GM23338 (cell line): ENCODE measurements at regions not wholly inside any gene's neighbourhood (a gene's known extent, or its start where the extent isn't known, plus 50 kb on each side); places are given as distances from the start of the nearest gene placed in this dataset.

ENCODE experiments used
- ATAC-seq: fragments of 200-7000 bp; cut with Tn5 transposase; 3 replicates; pipeline ENCODE4 v1.9.1; 2020
- DNase-seq: peaks from one replicate; pipeline ENCODE4 v3.0.0-alpha.2; 2015; ENCODE audit warnings: low spot score
- H2AFZ ChIP-seq: fragments of 200-600 bp; sonication (generic); 2 replicates; pipeline ENCODE4 v1.8.0; 2016; ENCODE audit warnings: antibody characterized with exemption, mild to moderate bottlenecking, moderate library complexity
- H3F3A ChIP-seq: fragments of 200-600 bp; sonication (generic); replicated peaks from 2 replicates; pipeline ENCODE4 v1.8.0; 2017; ENCODE audit warnings: antibody characterized with exemption, mixed run types, low read depth
- H3K27ac ChIP-seq: fragments of 200-600 bp; sonication (generic); 2 replicates; pipeline ENCODE4 v1.6.1; 2016; ENCODE audit warnings: low read depth
- H3K27me3 ChIP-seq: fragments of 200-600 bp; sonication (generic); 2 replicates; pipeline ENCODE4 v1.8.0; 2016; ENCODE audit warnings: mild to moderate bottlenecking, mixed run types, moderate library complexity; ENCODE audit not compliant: insufficient read depth
- H3K36me3 ChIP-seq: fragments of 200-600 bp; sonication (generic); 2 replicates; pipeline ENCODE4 v1.8.0; 2016; ENCODE audit warnings: mild to moderate bottlenecking; ENCODE audit not compliant: insufficient read depth
- H3K4me1 ChIP-seq: fragments of 200-600 bp; sonication (generic); 2 replicates; pipeline ENCODE4 v1.8.0; 2016; ENCODE audit warnings: mild to moderate bottlenecking, moderate library complexity; ENCODE audit not compliant: insufficient read depth
- H3K4me2 ChIP-seq: fragments of 200-600 bp; sonication (generic); 2 replicates; pipeline ENCODE4 v1.7.1; 2017; ENCODE audit warnings: mixed run types
- H3K4me3 ChIP-seq: fragments of 200-600 bp; sonication (generic); 2 replicates; pipeline ENCODE4 v1.6.1; 2016; ENCODE audit warnings: mixed run types
- H3K79me2 ChIP-seq: fragments of 200-600 bp; sonication (generic); replicated peaks from 2 replicates; pipeline ENCODE4 v1.8.0; 2017; ENCODE audit warnings: mild to moderate bottlenecking; ENCODE audit not compliant: insufficient read depth
- H3K9me2 ChIP-seq: fragments of 200-600 bp; sonication (generic); 2 replicates; pipeline ENCODE4 v1.8.0; 2017; ENCODE audit not compliant: insufficient read depth
- H4K20me1 ChIP-seq: fragments of 200-600 bp; sonication (generic); replicated peaks from 2 replicates; pipeline ENCODE4 v1.8.0; 2017; ENCODE audit warnings: mild to moderate bottlenecking; ENCODE audit not compliant: insufficient read depth
- H3K27ac Mint-ChIP-seq: 2 replicates; pipeline ENCODE4 v1.8.0; 2020; ENCODE audit warnings: inconsistent platforms, mild to moderate bottlenecking, moderate library complexity, mixed read lengths
- H3K27me3 Mint-ChIP-seq: 3 replicates; pipeline ENCODE4 v1.8.0; 2022; ENCODE audit warnings: low read depth, mild to moderate bottlenecking, moderate library complexity, mixed read lengths, inconsistent platforms; ENCODE audit not compliant: insufficient read depth, poor library complexity
- H3K36me3 Mint-ChIP-seq: 3 replicates; pipeline ENCODE4 v1.8.0; 2021; ENCODE audit warnings: low read depth, mild to moderate bottlenecking, inconsistent platforms, moderate library complexity, mixed read lengths
- H3K4me1 Mint-ChIP-seq: 3 replicates; pipeline ENCODE4 v1.8.0; 2020; ENCODE audit warnings: mild to moderate bottlenecking, inconsistent platforms, mixed read lengths
- H3K4me3 Mint-ChIP-seq: 3 replicates; pipeline ENCODE4 v1.8.0; 2021; ENCODE audit warnings: moderate library complexity, mild to moderate bottlenecking, inconsistent platforms, mixed read lengths
- H3K9me3 Mint-ChIP-seq: 3 replicates; pipeline ENCODE4 v1.8.0; 2020; ENCODE audit warnings: moderate library complexity, mild to moderate bottlenecking, inconsistent platforms, mixed read lengths
- CREB1 ChIP-seq: fragments of 250-450 bp; sonication (Bioruptor Pico); IDR thresholded peaks from 2 replicates; pipeline ENCODE4 v1.5.0; 2020; ENCODE audit warnings: low read depth, mild to moderate bottlenecking, moderate library complexity
- EZH2 ChIP-seq: fragments of 200-600 bp; sonication (generic); IDR thresholded peaks from one replicate; pipeline ENCODE4 v1.8.0; 2017; ENCODE audit warnings: antibody characterized with exemption, mild to moderate bottlenecking, low read depth; ENCODE audit not compliant: unreplicated experiment
- EZH2phosphoT487 ChIP-seq: fragments of 200-600 bp; sonication (generic); IDR thresholded peaks from one replicate; pipeline ENCODE4 v1.8.1; 2018; ENCODE audit warnings: antibody characterized with exemption; ENCODE audit not compliant: unreplicated experiment
- JUNB ChIP-seq: IDR thresholded peaks from one replicate; pipeline ENCODE4 v1.6.1; 2016; ENCODE audit warnings: antibody characterized with exemption; ENCODE audit not compliant: unreplicated experiment
- NANOG ChIP-seq: IDR thresholded peaks from 2 replicates; pipeline ENCODE4 v1.6.1; 2016; ENCODE audit warnings: antibody characterized with exemption, borderline replicate concordance
- POLR2AphosphoS5 ChIP-seq: IDR thresholded peaks from 2 replicates; pipeline ENCODE4 v1.6.1; 2016; ENCODE audit warnings: antibody characterized with exemption, low read depth
- REST ChIP-seq: IDR thresholded peaks from one replicate; pipeline ENCODE4 v1.6.1; 2018; ENCODE audit warnings: antibody characterized with exemption; ENCODE audit not compliant: unreplicated experiment
- STAT1 ChIP-seq: IDR thresholded peaks from one replicate; pipeline ENCODE4 v1.6.1; 2016; ENCODE audit warnings: antibody characterized with exemption; ENCODE audit not compliant: unreplicated experiment
- ZNF114 ChIP-seq: fragments of 250-450 bp; sonication (Bioruptor Pico); IDR thresholded peaks from 2 replicates; pipeline ENCODE4 v1.5.0; 2020; ENCODE audit warnings: mild to moderate bottlenecking, moderate library complexity
- ZNF331 ChIP-seq: fragments of 250-450 bp; sonication (Bioruptor Pico); IDR thresholded peaks from 2 replicates; pipeline ENCODE4 v1.5.0; 2020; ENCODE audit warnings: low read depth, mild to moderate bottlenecking, moderate library complexity
- ZNF462 ChIP-seq: fragments of 250-450 bp; sonication (Bioruptor Pico); IDR thresholded peaks from 2 replicates; pipeline ENCODE4 v1.5.0; 2020; ENCODE audit warnings: mild to moderate bottlenecking, moderate library complexity
- TF ChIP-seq, protein P1 (sequence below): IDR thresholded peaks from 2 replicates; pipeline ENCODE4 v1.6.1; 2016; ENCODE audit warnings: antibody characterized with exemption
- TF ChIP-seq, protein P2 (sequence below), 2 experiments: fragments of 200-600 bp in 1 of 2; sonication (generic) in 1 of 2; conservative IDR thresholded peaks; 2 replicates each; pipeline versions ENCODE4 v1.5.1 to v1.6.1; 2016 to 2017; ENCODE audit warnings: antibody characterized with exemption in 2 of 2, low read depth in 2 of 2, mild to moderate bottlenecking in 2 of 2, moderate library complexity in 1 of 2

GRCh38 chr5:159511570-159511969, 181.3 kb upstream of the IL12B start:
- H3F3A ChIP-seq, result no peaks in the 10 kb centered on the region
- H3K27ac Mint-ChIP-seq, result no peak overlapping the region
- H3K27me3 ChIP-seq, result no peaks in the 10 kb centered on the region
- DNase-seq (no peak), ATAC-seq (no peak)
- H3K27me3 Mint-ChIP-seq, result peaks cover 4% of the 10 kb centered on the region
- H4K20me1 ChIP-seq, result no peaks in the 10 kb centered on the region
- H3K27ac ChIP-seq, result no peak overlapping the region
- no peak overlapping the region for H2AFZ ChIP-seq
- no peaks in the 10 kb centered on the region for H3K79me2 ChIP-seq
- 0 out of 2 replicates have a peak, but pooled peaks cover 3% of the 10 kb centered on the region for H3K9me2 ChIP-seq
- no peaks in the 10 kb centered on the region for H3K9me3 Mint-ChIP-seq
- H3K4me1 ChIP-seq, result no peaks in the 10 kb centered on the region
- H3K4me1 Mint-ChIP-seq, result peaks cover 8% of the 10 kb centered on the region; the same call in 2 of the 3 replicates
- H3K4me3 Mint-ChIP-seq, result no peak overlapping the region
- no peak overlapping the region for H3K4me2 ChIP-seq
- no peak for TF ChIP-seq ZNF114 (CRISPR knock-in tag)
- no peak for TF ChIP-seq EZH2phosphoT487
- TF ChIP-seq EZH2, result no peak
- no peak for TF ChIP-seq JUNB
- TF ChIP-seq POLR2AphosphoS5, result no peak
- TF ChIP-seq, protein P1, sequence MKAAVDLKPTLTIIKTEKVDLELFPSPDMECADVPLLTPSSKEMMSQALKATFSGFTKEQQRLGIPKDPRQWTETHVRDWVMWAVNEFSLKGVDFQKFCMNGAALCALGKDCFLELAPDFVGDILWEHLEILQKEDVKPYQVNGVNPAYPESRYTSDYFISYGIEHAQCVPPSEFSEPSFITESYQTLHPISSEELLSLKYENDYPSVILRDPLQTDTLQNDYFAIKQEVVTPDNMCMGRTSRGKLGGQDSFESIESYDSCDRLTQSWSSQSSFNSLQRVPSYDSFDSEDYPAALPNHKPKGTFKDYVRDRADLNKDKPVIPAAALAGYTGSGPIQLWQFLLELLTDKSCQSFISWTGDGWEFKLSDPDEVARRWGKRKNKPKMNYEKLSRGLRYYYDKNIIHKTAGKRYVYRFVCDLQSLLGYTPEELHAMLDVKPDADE, result no peak
- no peak for TF ChIP-seq CREB1 (CRISPR knock-in tag)
- no peak for TF ChIP-seq STAT1
- no peak for TF ChIP-seq ZNF462 (CRISPR knock-in tag)
- TF ChIP-seq, protein P2, sequence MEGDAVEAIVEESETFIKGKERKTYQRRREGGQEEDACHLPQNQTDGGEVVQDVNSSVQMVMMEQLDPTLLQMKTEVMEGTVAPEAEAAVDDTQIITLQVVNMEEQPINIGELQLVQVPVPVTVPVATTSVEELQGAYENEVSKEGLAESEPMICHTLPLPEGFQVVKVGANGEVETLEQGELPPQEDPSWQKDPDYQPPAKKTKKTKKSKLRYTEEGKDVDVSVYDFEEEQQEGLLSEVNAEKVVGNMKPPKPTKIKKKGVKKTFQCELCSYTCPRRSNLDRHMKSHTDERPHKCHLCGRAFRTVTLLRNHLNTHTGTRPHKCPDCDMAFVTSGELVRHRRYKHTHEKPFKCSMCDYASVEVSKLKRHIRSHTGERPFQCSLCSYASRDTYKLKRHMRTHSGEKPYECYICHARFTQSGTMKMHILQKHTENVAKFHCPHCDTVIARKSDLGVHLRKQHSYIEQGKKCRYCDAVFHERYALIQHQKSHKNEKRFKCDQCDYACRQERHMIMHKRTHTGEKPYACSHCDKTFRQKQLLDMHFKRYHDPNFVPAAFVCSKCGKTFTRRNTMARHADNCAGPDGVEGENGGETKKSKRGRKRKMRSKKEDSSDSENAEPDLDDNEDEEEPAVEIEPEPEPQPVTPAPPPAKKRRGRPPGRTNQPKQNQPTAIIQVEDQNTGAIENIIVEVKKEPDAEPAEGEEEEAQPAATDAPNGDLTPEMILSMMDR (conservative IDR thresholded peaks at IDR 0.05; ENCODE audit: low read depth in 2 of 2), result no peak
- no peak for TF ChIP-seq REST
- no peak for TF ChIP-seq ZNF331 (CRISPR knock-in tag)
- TF ChIP-seq NANOG, result no peak
- no peak overlapping the region for H3K4me3 ChIP-seq
- no peaks in the 10 kb centered on the region for H3K36me3 ChIP-seq
- no peaks in the 10 kb centered on the region for H3K36me3 Mint-ChIP-seq
